NCI-H748 treated with DMSO at 0.1 percent for 48 hours (cell line): ENCODE measurements at regions not wholly inside any gene's neighbourhood (a gene's known extent, or its start where the extent isn't known, plus 50 kb on each side); places are given as distances from the start of the nearest gene placed in this dataset.
A peak's percentile ranks its signal among the peaks of the same experiment; 100 is the strongest.
"Not testable (repeated sequence)": the region's sequence is repeated elsewhere in the genome, so short reads cannot be mapped to it uniquely, and the experiment has no call there.

ENCODE experiments used
- DNase-seq: peaks from one replicate; lab custom pipeline; 2025; lab: John Stamatoyannopoulos, UW

DNA sequence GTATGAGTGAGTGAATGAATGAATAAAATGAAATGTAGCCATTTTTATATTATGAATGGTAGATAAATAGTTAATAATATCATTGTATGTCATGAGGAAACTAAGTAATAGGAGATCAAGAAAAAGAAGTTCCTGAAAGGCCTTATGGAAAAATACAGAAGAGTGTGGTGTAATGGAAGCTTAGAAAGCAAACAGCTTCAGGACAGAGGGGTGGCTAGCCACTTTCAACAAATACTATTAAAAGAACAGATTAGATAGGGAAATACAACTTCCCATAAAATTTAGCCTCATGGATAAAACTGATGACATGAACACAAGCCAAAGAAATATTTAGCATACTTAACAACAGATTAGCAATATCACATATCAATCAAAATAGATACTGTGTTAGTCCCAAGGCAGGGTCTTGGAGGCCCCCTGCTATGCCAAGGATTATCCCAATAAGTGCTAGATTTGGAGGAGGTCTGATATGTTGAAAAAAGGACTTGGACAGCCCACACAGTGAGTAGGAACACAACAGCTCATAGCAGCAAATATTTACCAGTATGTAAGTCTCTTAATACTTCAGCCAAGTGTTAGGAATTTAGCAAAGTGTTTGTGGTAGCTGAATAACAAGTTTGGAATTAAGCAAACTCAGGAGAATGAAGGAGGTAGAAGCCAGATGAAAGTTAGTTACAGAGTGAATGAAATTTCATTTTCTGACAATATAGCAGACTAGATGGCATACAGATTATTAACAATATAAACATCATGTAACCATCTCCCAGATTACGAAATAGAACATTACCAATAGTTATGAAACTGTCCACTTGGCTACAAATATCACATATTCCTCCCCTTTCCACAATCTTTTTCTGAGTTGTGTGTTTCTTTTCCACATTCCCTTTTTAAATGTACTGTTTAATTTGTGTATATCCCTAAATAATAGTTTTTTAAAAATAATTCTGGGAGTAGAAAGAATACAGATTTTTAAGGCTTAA, 1632.0 kb downstream of the PCDH9 start:
- DNase-seq: no peak

DNA sequence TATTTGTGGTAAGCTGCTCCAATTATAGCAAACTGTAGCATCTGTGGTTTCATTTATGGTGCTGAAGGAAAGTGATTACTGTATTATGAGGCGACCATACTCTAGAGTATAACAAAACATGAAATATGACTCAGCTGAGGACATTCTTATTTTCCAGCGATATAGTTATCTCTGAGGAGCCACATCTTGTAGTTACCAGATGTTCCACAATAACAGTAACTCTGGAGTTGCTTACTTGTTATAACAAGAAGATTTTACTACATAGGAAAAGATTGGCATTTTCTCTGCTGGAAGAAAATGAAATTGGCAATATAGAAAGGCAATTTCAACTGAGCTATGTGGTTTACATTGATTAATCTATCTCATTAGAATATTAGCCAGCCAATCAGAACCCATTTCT, 1634.2 kb downstream of the PCDH9 start:
- no peak for DNase-seq

DNA sequence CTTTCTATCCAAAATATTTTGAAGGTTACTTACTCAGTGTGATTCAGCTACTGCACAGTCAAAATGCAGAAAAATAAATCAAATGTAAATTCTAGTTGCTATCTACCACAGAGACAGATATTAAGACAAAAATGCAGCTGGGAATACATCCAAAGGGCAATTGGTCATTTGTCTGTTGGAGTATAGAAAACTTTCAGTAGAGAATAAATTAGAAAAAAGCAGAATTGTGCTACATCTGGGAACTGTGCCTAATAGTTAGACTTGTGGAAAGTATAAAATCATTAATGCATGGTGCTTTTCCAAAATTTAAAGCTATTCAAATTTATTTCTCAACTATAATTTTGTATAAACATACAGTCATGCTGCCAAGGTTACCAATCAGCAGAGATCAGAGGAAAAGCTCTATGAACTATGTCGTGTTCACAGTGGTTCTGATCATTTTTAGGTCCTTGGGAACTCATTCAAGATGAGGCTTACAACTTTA, 1635.8 kb downstream of the PCDH9 start:
- DNase-seq: no peak

DNA sequence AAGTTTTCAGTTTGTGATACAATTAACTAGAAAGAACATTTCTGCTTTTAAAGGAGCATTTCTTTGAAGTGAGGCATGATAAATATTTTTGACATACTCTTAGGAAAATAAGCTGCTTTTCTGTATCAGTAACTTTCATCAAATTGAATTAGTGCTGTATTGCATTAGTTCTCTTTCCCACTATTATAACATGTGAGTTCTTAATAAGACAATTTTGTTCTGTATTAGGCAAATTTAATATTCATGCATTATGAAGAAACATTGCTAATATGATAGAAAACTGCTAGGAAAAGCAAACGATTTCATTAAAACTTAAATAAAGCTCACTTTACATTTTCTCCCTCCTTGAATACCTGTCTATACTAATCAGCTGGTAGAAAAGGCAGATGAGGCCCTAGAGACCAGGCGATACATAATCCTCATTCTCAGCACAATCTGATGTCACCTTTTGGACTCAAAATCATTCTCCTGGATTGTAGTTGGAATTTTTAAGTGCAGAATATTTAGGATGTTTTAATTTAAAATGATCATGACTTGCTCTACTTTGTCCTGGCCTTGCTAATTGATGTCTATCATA, 1636.8 kb downstream of the PCDH9 start:
- DNase-seq: no peak

DNA sequence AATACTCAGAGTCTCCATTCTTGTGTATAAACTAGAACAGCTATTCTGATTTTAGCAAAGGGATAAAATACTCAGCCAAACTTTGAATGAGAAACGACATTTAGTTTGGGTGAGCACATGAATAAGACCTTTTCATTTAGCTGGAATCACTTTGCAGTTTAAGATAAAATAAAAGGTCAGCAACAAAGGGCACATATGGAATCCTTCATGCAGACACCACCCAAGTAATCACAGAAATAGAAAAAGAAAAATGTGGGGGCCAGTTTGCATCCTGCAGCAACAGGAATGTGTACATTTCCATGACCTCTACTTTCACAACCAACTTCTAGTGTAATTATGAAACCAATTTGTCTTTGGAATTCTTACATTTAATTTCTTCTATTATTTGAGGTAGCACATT, 1637.4 kb downstream of the PCDH9 start:
- no peak for DNase-seq

DNA sequence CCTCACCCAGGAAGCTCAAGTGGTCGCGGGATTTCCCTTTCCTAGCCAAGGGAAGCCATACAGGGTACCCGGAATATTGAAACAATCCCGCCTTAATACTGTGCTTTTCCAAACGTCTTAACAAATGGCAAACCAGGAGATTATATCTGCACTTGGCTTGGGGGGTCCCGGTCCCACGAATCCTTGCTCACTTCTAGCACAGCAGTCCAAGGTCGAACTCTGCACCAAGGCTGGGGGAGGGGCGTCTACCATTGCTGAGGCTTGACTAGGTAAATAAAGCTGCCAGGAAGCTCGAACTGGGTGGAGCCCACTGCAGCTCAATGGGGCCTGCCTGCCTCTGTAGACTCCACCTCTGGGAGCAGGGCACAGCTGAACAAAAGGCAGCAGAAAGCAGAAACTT, 1644.8 kb downstream of the PCDH9 start:
- DNase-seq: no peak

DNA sequence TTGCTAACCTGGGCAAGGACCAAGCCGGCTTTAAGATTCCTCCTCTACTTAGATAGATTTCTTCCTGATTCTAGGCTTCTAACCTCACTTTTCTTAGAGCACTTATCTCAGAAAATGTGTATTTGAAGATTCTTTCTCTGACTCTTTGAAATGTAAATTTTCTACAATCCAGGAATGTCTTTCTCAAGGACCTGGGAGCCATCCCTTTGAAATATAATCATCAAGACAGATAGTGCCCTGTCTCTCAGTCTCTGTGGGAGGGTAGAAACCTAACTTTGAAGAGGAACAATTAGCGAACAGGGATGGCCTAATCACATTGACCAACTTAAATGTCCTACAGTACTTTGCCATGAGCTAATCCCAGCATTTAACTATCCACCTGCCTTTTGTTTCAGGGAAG, 1646.0 kb downstream of the PCDH9 start:
- no peak for DNase-seq

DNA sequence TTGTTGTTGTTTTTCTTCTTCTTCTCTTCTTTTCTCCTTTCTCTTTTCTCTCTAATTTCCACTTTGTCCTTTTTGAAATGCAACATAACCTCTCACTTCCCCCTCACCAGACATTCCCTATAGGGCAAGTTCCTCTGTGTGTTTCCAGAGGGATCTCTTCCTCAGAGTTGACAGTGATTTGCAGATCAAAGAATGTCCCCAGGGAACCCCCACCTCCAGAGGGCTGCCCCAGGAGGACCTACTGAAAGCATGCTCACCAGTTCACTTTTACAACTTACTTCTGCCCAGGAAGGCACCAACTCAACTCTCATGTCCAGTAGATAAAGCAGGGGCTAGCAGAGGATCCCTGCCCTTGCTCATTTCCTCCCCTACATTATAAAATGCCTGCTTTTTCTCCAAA, 1648.0 kb downstream of the PCDH9 start:
- no peak for DNase-seq

DNA sequence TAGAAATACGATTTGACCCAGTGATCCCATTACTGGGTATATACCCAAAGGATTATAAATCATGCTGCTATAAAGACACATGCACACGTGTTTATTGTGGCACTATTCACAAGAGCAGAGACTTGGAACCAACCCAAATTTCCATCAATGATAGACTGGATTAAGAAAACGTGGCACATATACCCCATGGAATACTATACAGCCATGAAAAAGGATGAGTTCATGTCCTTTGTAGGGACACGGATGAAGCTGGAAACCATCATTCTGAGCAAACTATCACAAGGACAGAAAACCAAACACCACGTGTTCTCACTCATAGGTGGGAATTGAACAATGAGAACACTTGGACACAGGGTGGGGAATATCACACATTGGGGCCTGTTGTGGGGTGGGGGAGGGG, 1665.6 kb downstream of the PCDH9 start:
- not testable (repeated sequence) for DNase-seq

DNA sequence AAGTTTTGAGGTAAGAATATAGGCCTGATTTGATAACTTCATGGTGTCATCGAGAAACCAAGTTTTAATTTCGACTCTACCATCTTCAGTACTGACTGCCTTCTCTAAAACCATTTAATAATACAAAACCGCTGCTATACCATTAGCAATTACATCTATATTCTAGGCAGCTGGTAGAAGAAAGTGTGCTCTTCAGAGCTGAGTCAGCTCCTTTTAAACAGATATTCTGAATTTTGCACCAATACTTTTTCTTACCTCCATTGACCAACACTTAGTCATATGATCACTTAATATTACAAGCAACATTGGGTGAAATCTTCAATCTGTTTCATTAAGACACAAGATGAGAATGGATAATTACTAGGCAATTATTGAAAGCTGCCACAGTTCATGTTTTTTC, 1667.8 kb downstream of the PCDH9 start:
- no peak for DNase-seq

DNA sequence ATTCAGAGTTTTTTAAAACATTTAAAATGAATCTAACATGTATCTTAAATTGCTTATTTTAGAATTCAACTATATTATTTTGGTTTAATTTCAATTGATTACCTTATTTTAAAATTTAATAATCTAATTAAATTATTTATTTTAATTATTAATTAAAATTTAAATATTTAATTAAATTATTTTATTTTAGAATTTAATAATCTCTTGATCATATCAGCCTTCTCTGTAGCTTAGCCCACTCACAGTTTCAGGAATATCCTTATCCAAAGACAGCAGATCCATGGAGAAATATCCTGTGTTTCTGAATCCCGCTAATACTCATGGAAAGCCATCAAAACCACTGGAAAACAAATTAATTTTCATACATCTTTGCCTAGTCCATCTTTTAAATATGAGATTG, 1669.2 kb downstream of the PCDH9 start:
- DNase-seq: no peak

DNA sequence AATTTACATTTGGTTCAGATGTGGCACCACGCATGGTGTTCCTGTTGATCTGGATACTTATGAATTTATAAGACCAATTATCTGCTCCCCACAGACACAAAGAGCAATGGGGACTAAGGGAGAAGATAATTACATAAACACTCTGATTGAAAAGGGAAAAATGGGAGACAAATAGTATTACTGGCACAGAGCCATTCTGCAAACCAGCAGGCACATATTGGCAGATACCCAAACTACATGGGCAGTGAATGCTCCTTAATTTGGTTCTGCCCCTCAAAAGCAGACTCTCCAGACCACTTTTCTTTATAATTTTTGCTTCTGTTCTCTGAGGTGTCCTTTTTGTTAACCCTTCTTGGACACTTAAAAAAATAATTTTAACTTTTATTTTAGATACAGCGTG, 1674.2 kb downstream of the PCDH9 start:
- DNase-seq: peak; percentile 98

DNA sequence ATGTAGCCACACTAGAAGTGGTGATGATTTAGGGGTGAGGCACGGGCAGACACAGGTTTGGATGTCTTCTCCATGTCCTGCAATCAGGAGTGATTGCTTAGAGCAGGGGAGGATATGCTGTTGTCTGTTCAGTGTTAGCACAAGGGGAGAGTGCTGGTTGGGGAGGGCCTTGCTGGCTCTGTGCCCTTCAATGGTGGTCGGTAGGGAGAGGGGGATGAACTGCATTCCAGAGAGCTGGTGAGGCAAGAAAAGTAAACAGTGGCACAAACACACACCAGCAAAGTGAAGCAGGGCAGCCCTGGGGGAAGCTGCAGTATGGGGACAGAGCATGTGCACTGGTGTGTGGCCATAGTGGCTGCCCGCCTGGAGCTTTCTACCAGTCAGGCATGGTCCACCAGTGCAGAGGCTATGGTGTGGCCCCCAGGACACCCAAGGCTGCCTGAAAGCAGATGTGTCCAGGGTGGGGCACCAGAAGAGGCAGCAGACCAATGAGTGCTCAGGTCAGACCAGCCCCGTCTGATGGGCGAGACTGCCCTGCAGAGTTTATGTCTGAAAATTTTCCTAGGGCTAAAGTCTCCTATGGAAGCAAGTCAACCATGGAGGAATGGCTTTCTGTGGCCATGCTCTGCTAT, 1676.9 kb downstream of the PCDH9 start:
- DNase-seq: no peak

DNA sequence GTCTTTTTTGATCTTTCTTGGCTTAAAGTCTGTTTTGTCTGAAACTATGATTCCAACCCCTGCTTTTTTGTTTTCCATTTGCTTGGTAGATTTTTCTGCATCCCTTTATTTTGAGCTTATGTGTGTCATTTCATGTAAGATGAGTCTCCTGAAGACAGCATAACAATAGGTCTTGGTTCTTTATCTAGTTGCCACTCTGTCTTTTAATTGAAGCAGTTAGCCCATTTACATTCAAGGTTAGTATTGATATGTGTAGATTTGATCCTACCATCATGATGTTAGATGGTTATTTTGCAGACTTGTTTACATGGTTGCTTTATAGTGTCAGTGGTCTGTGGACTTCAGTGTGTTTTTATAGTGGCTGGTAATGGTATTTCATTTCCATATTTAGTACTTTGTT, 1678.9 kb downstream of the PCDH9 start:
- no peak for DNase-seq

DNA sequence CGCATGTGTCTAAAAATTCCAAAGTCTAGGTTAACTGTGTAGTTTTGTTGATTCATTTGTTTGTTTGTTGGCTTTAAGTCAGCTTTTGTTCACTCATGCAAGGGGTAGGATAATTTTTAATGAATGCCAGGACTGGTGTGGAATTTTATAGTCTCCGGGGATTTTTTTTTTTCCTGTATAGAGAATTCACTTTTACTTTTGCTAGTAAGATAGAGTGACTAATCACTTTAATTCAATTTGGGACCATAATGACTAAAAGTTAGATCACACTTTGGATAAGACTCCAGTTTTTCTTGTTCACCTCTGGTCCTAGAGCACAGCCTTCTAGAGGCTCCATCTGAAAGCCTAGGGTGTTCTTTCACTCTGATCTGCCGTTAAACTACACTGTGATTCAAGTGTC, 1690.0 kb downstream of the PCDH9 start:
- DNase-seq: no peak

DNA sequence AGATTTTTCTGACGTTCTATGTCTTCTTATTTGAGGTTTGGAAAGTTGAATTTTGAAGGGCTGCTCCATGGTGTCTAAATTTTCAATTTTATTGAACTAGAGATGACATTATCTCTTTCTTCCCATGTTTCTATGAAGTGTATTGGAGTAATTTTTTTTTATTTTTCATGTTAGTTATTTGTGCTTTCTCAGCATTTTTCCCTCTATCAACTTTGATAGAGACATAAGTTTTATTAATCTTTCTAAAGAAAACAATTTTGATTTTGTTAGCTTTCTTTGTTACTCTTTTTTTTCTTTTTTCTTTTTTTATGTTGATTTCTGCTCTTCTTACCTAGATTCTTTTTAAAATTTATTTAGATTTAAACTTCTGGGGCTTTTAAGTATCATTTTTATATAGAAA, 1694.8 kb downstream of the PCDH9 start:
- DNase-seq: no peak

DNA sequence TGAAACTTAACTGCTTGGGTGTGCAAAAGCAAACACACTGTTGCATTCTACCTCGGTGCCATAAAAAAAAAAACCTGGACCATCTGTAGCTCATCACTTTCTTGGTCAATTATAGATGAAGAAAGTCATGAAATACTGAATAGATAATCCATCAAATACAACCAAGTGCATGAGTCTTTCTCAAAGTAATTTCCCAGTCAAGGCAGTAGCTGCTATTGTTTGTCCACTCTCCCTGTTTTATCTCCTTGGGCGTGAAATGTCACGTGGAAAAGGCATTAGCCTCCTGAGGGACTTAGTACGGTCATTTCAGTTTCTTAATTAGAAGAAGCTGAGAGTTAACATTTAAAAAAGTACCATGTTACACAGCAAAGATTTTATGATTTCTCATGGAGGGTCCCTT, 1697.9 kb downstream of the PCDH9 start:
- no peak for DNase-seq

DNA sequence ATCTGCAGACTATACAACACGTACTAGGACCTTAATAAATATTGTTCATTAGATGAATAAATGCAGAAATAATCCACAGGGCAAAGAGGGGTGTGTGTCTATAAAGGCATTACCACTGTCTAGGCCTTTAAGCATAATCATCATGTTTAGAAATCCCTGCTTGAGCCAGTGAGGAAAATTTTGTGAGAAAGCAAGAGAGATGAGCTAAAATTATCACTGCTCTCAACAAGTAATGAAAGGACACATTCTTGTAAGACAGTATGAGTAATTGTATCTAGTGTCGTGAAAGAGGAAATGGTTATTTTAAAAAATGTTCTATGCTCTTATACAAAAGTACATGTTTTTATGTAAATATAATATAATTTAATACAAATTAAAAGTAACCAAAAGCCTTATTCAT, 1699.4 kb downstream of the PCDH9 start:
- no peak for DNase-seq

DNA sequence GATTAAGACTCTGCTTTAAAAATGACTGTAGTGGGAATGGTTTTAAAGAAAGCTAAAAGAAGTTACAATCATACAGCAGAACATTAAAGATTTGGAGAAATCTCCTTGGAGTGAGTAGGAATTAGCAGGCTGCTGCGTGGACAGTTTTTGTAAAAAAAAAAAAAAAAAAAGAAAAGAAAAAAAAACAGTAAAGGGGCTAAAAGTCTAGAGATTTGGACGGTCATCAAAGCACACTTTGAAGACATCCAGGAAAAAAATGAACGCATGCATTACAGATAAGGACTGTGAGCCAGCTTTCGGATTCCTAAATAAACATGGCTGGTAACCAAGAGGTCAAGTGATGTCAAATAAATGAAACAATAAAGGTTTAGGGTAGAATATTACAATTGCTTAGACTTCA, 1700.6 kb downstream of the PCDH9 start:
- DNase-seq: no peak

DNA sequence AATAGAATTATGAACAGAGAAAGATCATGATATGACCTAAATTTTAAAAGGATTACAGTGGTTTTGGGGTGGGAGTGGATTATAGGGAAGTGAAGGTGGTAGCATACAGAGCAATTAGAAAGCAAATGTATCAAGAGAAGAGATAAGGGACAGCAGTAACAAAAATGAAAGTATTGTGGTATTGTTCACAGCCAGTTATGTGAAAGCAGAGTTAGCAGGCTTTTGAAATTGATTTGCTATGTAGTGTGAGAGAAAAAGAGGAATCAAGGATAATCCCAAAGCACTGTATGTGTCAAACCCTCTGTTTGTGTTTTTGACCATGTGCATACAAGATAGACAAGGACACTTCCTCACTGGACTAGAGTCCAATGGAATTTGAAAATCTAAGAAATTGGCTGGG, 1721.4 kb downstream of the PCDH9 start:
- DNase-seq: no peak

DNA sequence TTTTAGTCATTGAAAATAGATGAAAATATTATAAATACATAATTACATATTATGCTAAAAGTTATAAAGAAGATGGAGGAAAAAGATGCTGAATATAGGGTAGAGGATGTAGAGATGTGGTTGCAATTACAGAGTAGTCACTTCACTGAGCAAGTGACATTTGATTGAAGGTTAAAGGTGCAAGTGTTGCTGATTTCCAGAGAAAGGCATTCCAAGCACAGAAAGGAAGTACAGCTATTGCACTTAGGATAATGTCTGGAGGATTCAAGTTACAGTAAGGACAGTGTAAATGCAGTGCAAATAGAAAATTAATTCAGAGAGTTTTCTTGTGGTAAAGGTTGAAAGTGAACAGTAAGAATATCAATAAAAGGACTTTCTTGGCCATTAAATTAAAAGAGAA, 1721.8 kb downstream of the PCDH9 start:
- DNase-seq: no peak

DNA sequence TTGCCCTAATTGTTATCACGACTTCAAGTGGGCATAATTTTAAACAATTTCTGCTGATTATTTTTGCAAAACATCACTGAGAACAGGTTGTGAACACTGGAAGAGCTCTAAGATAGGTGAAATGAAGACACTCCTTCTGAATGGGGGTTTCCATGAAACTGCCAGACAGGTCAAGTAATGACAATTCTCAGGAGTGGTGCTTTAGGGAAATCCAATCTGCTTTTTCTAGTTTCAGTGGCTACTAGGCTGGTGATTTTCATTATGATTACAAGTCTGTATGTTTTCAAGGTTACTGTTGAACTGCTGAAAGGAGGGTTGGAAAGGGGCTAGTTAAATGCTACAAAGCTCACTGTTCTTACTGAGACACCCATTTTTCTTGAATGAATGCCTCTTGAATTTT, 1724.2 kb downstream of the PCDH9 start:
- DNase-seq: no peak

DNA sequence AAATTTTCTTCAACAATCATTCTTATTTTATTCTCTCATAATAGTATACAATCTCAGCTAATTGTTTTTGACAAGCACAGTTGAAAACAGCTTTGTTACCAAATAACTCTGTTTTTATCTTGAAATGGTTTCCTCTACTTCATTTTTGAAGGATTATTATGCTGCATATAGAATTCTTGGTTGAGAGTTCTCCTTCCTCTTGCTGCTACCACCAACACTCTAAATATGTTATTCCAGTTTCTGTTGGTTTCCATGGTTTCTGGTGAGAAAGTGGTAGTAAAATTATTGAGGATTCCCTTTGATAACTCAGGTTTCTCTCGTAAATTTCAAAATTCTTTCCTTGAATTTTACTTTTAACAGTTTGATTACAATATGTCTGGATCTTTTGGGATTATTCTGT, 1725.9 kb downstream of the PCDH9 start:
- DNase-seq: no peak
